NCI-H524 (cell line): ENCODE measurements at regions not wholly inside any gene's neighbourhood (a gene's known extent, or its start where the extent isn't known, plus 50 kb on each side); places are given as distances from the start of the nearest gene placed in this dataset.

ENCODE experiments used
- DNase-seq, 2 experiments: peaks; one replicate each; lab custom pipeline; 2025; lab: John Stamatoyannopoulos, UW

GRCh38 chr6:81475646-81476045 lies 276.8 kb downstream of the TENT5A start:
- DNase-seq = no peak

GRCh38 chr6:81465859-81466258 lies 286.6 kb downstream of the TENT5A start:
- DNase-seq = peak in 1 of 2 experiments; percentile 30

GRCh38 chr6:81456416-81456815 lies 296.1 kb downstream of the TENT5A start:
- no peak for DNase-seq

- DNase-seq = no peak
Measured at GRCh38 chr6:81455641-81456040, 296.8 kb downstream of the TENT5A start.

- DNase-seq = no peak
Measured at GRCh38 chr6:81451787-81452186, 300.7 kb downstream of the TENT5A start.

- DNase-seq = no peak
Measured at GRCh38 chr6:81450180-81450579, 302.3 kb downstream of the TENT5A start.

GRCh38 chr6:81446509-81446908 lies 306.0 kb downstream of the TENT5A start:
- no peak for DNase-seq

- DNase-seq = no peak
Measured at GRCh38 chr6:81439417-81439816, 313.1 kb downstream of the TENT5A start.

- no peak for DNase-seq
Measured at GRCh38 chr6:81436990-81437389, 315.5 kb downstream of the TENT5A start.

GRCh38 chr6:81413306-81413705 lies 339.2 kb downstream of the TENT5A start:
- no peak for DNase-seq

- DNase-seq = no peak
Measured at GRCh38 chr6:81401970-81402690, 350.4 kb downstream of the TENT5A start.

GRCh38 chr6:81396916-81397315 lies 355.6 kb downstream of the TENT5A start:
- no peak for DNase-seq

- no peak for DNase-seq
Measured at GRCh38 chr6:81387163-81387562, 365.3 kb downstream of the TENT5A start.

- DNase-seq = no peak
Measured at GRCh38 chr6:81384921-81385320, 367.6 kb downstream of the TENT5A start.

GRCh38 chr6:81383472-81383871 lies 369.0 kb downstream of the TENT5A start:
- no peak for DNase-seq

GRCh38 chr6:81382852-81383251 lies 369.6 kb downstream of the TENT5A start:
- no peak for DNase-seq

- no peak for DNase-seq
Measured at GRCh38 chr6:81381382-81381916, 371.0 kb downstream of the TENT5A start.

- no peak for DNase-seq
Measured at GRCh38 chr6:81380718-81381338, 371.7 kb downstream of the TENT5A start.

- DNase-seq = no peak
Measured at GRCh38 chr6:81376745-81377144, 375.7 kb downstream of the TENT5A start.

- DNase-seq = no peak
Measured at GRCh38 chr6:81373414-81373813, 379.1 kb downstream of the TENT5A start.

GRCh38 chr6:81371930-81372329 lies 380.6 kb downstream of the TENT5A start:
- DNase-seq = no peak

GRCh38 chr6:81366972-81367371 lies 385.5 kb downstream of the TENT5A start:
- DNase-seq = no peak

- no peak for DNase-seq
Measured at GRCh38 chr6:81362246-81362645, 390.2 kb downstream of the TENT5A start.

GRCh38 chr6:81353262-81353661 lies 399.2 kb downstream of the TENT5A start:
- no peak for DNase-seq
